SW 1271 (cell line): ENCODE measurements at regions not wholly inside any gene's neighbourhood (a gene's known extent, or its start where the extent isn't known, plus 50 kb on each side); places are given as distances from the start of the nearest gene placed in this dataset.
"Not testable (repeated sequence)": the region's sequence is repeated elsewhere in the genome, so short reads cannot be mapped to it uniquely, and the experiment has no call there.

Experiments used
- DNase-seq, 2 experiments: peaks; one replicate each; lab custom pipeline; 2025; lab: John Stamatoyannopoulos, UW

- no peak for DNase-seq
Measured at GRCh38 chr16:26985100-26986065, 81.3 kb upstream of the C16orf82 start.

- DNase-seq = no peak
Measured at GRCh38 chr16:26987597-26988010, 79.1 kb upstream of the C16orf82 start.

- no peak for DNase-seq
Measured at GRCh38 chr16:26988186-26988585, 78.5 kb upstream of the C16orf82 start.

- not testable (repeated sequence) for DNase-seq
Measured at GRCh38 chr16:26990384-26991120, 76.2 kb upstream of the C16orf82 start.

- DNase-seq = no peak
Measured at GRCh38 chr16:26992666-26993349, 73.9 kb upstream of the C16orf82 start.

GRCh38 chr16:26993511-26993910 lies 73.2 kb upstream of the C16orf82 start:
- no peak for DNase-seq

- DNase-seq = no peak
Measured at GRCh38 chr16:26993963-26994362, 72.8 kb upstream of the C16orf82 start.

- no peak for DNase-seq
Measured at GRCh38 chr16:26995522-26995921, 71.2 kb upstream of the C16orf82 start.

- no peak for DNase-seq
Measured at GRCh38 chr16:27005386-27005785, 61.3 kb upstream of the C16orf82 start.
